Natural killer cell (primary cell): ENCODE measurements at regions not wholly inside any gene's neighbourhood (a gene's known extent, or its start where the extent isn't known, plus 50 kb on each side); places are given as distances from the start of the nearest gene placed in this dataset.
A peak's percentile ranks its signal among the peaks of the same experiment; 100 is the strongest.

Experiments used
- ATAC-seq, 3 donors: fragments of 150-1000 bp in 2 of 3; fragments of 200-7000 bp in 1 of 3; cut with Tn5 transposase; 1 replicate in 1 of 3; 2 replicates in 2 of 3; pipeline ENCODE4 v1.10.0; 2021; ENCODE audit warnings: mild to moderate bottlenecking in 2 of 3, moderate library complexity in 2 of 3
- DNase-seq, 2 donors: peaks; one replicate each; pipeline versions ENCODE4 v3.0.0 to v3.0.0-alpha.2; 2013 to 2021; ENCODE audit warnings: mixed read lengths in 1 of 2
- H3K27ac ChIP-seq: one replicate; pipeline ENCODE4 v1.5.1; 2013; ENCODE audit warnings: mild to moderate bottlenecking, low read length
- H3K27me3 ChIP-seq: one replicate; pipeline ENCODE4 v1.6.1; 2013; ENCODE audit warnings: low read length; ENCODE audit not compliant: control insufficient read depth, insufficient read depth
- H3K36me3 ChIP-seq: one replicate; pipeline ENCODE4 v1.6.1; 2013; ENCODE audit warnings: low read length; ENCODE audit not compliant: control insufficient read depth, insufficient read depth
- H3K4me1 ChIP-seq: one replicate; pipeline ENCODE4 v1.6.1; 2013; ENCODE audit warnings: low read length; ENCODE audit not compliant: control insufficient read depth, insufficient read depth
- H3K4me3 ChIP-seq: one replicate; pipeline ENCODE4 v1.5.1; 2013; ENCODE audit warnings: low read length
- H3K9me3 ChIP-seq: one replicate; pipeline ENCODE4 v1.6.1; 2013; ENCODE audit warnings: low read length; ENCODE audit not compliant: control insufficient read depth, insufficient read depth
- H3K27ac Mint-ChIP-seq, 2 donors: one replicate each; pipeline ENCODE4 v1.8.0; 2022; ENCODE audit warnings: mild to moderate bottlenecking in 2 of 2, mixed read lengths in 2 of 2, moderate library complexity in 1 of 2
- H3K27me3 Mint-ChIP-seq, 2 donors: one replicate each; pipeline ENCODE4 v1.8.0; 2022; ENCODE audit warnings: low read depth in 2 of 2, mixed read lengths in 2 of 2
- H3K36me3 Mint-ChIP-seq: one replicate; pipeline ENCODE4 v1.8.0; 2022; ENCODE audit warnings: mixed read lengths
- H3K4me1 Mint-ChIP-seq, 2 donors: one replicate each; pipeline ENCODE4 v1.8.0; 2022; ENCODE audit warnings: mixed read lengths in 2 of 2
- H3K4me3 Mint-ChIP-seq: one replicate; pipeline ENCODE4 v1.8.0; 2022; ENCODE audit warnings: mild to moderate bottlenecking, moderate library complexity, mixed read lengths
- H3K9me3 Mint-ChIP-seq, 2 donors: one replicate each; pipeline ENCODE4 v1.8.0; 2022; ENCODE audit warnings: mixed read lengths in 2 of 2
- WGBS: methylation state at CpG from one replicate; pipeline ENCODE4 v1.1.7; 2013; ENCODE audit warnings: missing lambda C conversion rate; ENCODE audit not compliant: insufficient coverage; 5-methylcytosine and 5-hydroxymethylcytosine counted together
- intact Hi-C: fragments of 100-400 bp; cut with micrococcal nuclease; formaldehyde crosslinking; loops from one replicate; pipeline ENCODE4 v1.14.2; 2022
- TF ChIP-seq, protein P1 (sequence below): fragments of 200-600 bp; IDR thresholded peaks from one replicate; pipeline ENCODE4 v1.8.0; 2022; ENCODE audit warnings: antibody characterized with exemption

DNA sequence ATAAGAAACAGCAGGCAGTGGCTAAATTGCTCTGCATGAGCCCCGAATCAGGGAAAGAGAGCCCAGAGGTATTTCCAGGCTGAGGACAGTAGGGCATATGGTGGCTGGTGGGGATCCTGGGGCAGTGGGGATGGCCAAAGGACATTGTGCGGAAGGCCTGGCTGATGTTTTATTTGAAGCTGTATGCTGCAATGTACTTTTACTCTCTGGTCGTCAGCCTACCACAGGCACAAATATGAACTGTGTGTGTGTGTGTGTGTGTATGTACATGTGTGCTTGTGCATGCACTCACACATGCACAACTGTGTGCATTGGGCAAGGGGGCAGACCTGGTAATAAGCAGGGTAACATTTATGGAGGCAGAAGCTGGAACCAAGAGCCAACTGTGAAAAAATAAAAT lies 74.7 kb upstream of the GZMB start:
- no peaks in the 10 kb centered on the region for H3K27me3 Mint-ChIP-seq
- intact Hi-C loops: no loop called here
- 93% methylated on average over 3 of the region's 3 CpGs for WGBS

DNA sequence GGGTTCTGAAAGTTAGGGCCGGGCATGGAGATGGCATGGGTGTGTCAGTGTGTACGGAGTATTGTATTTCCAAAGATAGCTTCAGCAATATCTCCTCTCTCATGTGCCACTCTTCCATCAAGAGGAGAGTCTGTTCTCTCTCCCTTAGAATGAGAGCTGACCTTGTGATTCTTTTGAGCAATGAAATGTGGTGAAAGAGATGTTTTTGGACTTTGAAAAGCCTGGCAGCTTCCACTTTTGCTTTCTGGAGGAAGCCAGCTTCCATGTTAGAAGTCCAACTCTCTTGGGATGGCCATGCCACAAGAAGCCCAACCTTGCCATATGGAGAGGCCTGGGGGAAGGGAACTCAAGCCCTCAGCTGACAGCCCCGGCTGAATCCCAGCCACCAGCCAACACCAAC lies 72.4 kb upstream of the GZMB start:
- H3K27me3 ChIP-seq: no peaks in the 10 kb centered on the region
- Mint-ChIP-seq H3K27ac (peak overlapping the region; percentile 4 to 80), H3K27me3 (no peaks in the 10 kb centered on the region), H3K4me1 (peaks cover 36 to 48% of the 10 kb centered on the region in 2 donors), H3K4me3 (no peak overlapping the region), H3K9me3 (no peaks in the 10 kb centered on the region), H3K36me3 (no peaks in the 10 kb centered on the region)
- no peak for DNase-seq
- peaks cover 25% of the 10 kb centered on the region for H3K4me1 ChIP-seq
- WGBS: 91% methylated on average over 2 of the region's 3 CpGs
- intact Hi-C loops: no loop called here
- no peaks in the 10 kb centered on the region for H3K9me3 ChIP-seq
- no peak overlapping the region for H3K4me3 ChIP-seq
- TF ChIP-seq, protein P1, sequence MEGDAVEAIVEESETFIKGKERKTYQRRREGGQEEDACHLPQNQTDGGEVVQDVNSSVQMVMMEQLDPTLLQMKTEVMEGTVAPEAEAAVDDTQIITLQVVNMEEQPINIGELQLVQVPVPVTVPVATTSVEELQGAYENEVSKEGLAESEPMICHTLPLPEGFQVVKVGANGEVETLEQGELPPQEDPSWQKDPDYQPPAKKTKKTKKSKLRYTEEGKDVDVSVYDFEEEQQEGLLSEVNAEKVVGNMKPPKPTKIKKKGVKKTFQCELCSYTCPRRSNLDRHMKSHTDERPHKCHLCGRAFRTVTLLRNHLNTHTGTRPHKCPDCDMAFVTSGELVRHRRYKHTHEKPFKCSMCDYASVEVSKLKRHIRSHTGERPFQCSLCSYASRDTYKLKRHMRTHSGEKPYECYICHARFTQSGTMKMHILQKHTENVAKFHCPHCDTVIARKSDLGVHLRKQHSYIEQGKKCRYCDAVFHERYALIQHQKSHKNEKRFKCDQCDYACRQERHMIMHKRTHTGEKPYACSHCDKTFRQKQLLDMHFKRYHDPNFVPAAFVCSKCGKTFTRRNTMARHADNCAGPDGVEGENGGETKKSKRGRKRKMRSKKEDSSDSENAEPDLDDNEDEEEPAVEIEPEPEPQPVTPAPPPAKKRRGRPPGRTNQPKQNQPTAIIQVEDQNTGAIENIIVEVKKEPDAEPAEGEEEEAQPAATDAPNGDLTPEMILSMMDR: no peak
- no peak for ATAC-seq
- no peak overlapping the region for H3K27ac ChIP-seq
- no peaks in the 10 kb centered on the region for H3K36me3 ChIP-seq

More for the DNA sequence above, 74.7 kb upstream of the GZMB start:
- H3K4me3 ChIP-seq: no peak overlapping the region
- DNase-seq (no peak), ATAC-seq (no peak)
- Mint-ChIP-seq H3K9me3 (no peaks in the 10 kb centered on the region), H3K4me3 (no peak overlapping the region), H3K4me1 (peaks cover 45 to 49% of the 10 kb centered on the region in 2 donors), H3K36me3 (no peaks in the 10 kb centered on the region), H3K27ac (no peak overlapping the region)
- H3K4me1 ChIP-seq: peaks cover 25% of the 10 kb centered on the region
- H3K36me3 ChIP-seq: no peaks in the 10 kb centered on the region
- H3K27me3 ChIP-seq: no peaks in the 10 kb centered on the region
- TF ChIP-seq, protein P1: no peak
- H3K9me3 ChIP-seq: no peaks in the 10 kb centered on the region
- no peak overlapping the region for H3K27ac ChIP-seq

DNA sequence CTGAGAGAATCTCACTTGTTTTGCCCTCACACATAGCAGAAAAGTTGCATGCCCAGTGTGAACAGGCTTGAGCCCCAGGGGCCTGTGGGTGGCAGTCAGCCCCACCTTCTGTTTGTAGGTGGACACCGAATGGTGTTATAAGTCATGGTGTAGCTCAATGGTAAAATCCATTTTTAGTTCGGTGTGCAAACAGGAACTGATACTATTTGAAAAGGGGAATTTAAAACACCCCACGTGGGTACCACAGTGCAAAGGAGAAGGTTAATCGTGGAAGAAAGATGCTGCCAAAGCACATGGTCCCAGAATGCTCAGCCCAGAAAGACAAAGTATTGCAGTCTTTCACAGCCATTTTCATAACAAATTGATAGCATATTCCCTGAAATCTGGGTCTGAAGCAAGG lies 71.8 kb upstream of the GZMB start:
- DNase-seq: no peak
- Histone ChIP-seq H3K9me3 (no peaks in the 10 kb centered on the region), H3K4me1 (peaks cover 24% of the 10 kb centered on the region), H3K36me3 (no peaks in the 10 kb centered on the region), H3K4me3 (no peak overlapping the region), H3K27me3 (no peaks in the 10 kb centered on the region), H3K27ac (peak overlapping the region; percentile 36)
- Mint-ChIP-seq H3K27me3 (no peaks in the 10 kb centered on the region), H3K9me3 (no peaks in the 10 kb centered on the region), H3K4me1 (peaks cover 38 to 47% of the 10 kb centered on the region in 2 donors), H3K36me3 (no peaks in the 10 kb centered on the region), H3K27ac (peak overlapping the region; percentile 73 to 80), H3K4me3 (no peak overlapping the region)
- 31% methylated on average over 4 of the region's 4 CpGs for WGBS
- intact Hi-C loops: no loop called here
- peak in 2 of 3 donors; percentile 46 to 76 for ATAC-seq
- TF ChIP-seq, protein P1: no peak

DNA sequence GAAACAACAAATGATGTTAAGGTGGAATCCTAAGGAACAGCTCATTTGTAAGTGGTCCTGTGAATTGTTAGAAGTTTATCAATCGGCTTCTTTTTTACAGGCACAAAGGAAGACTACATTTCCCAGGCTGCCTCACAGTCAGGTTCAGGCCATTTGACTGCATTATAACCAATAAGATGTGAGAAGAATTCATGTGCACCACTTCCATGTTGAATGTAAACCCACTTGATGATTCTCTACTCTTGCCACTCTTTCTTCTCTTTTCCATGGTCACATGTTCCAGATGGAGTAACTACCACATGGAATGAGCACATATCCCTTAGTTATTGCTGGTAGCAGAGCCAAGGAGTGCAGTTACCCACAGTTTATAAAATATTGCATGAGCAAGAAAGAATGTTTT lies 67.1 kb upstream of the GZMB start:
- DNase-seq: no peak
- no peaks in the 10 kb centered on the region for H3K9me3 Mint-ChIP-seq
- no peaks in the 10 kb centered on the region for H3K9me3 ChIP-seq
- no peaks in the 10 kb centered on the region for H3K36me3 ChIP-seq
- no peak overlapping the region for H3K4me3 Mint-ChIP-seq
- H3K4me3 ChIP-seq: no peak overlapping the region
- peaks cover 42% of the 10 kb centered on the region for H3K4me1 ChIP-seq
- H3K27ac Mint-ChIP-seq: peak overlapping the region in 1 of 2 donors; percentile 60
- no peaks in the 10 kb centered on the region for H3K27me3 Mint-ChIP-seq
- 80% methylated on average over 1 of the region's 1 CpG for WGBS
- peak in 1 of 3 donors; percentile 36 for ATAC-seq
- TF ChIP-seq, protein P1: no peak
- no peaks in the 10 kb centered on the region for H3K36me3 Mint-ChIP-seq
- H3K4me1 Mint-ChIP-seq: peaks cover 49 to 62% of the 10 kb centered on the region in 2 donors
- no peaks in the 10 kb centered on the region for H3K27me3 ChIP-seq
- no peak overlapping the region for H3K27ac ChIP-seq
- intact Hi-C loops: no loop called here
